Panc1 (cell line): ENCODE measurements at regions not wholly inside any gene's neighbourhood (a gene's known extent, or its start where the extent isn't known, plus 50 kb on each side); places are given as distances from the start of the nearest gene placed in this dataset.

Experiments
- ATAC-seq: fragments of 200-7000 bp; cut with Tn5 transposase; 2 replicates; pipeline ENCODE4 v1.9.1; 2020; ENCODE audit warnings: mild to moderate bottlenecking, moderate library complexity
- BruUV-seq: library from RNA; stranded (reverse); fragments of 400-500 nt; replicated peaks from 2 replicates; lab custom pipeline; 2021; lab: Mats Ljungman, UMichigan
- CTCF ChIA-PET: fragments of 300-600 bp; sonication (Branson Sonifier 250); formaldehyde crosslinking; loops from one replicate; lab custom pipeline; 2022; ENCODE audit warnings: antibody characterized with exemption; lab: Charles Lee
- POLR2A ChIA-PET: fragments of 300-600 bp; sonication (Branson Sonifier 250); formaldehyde crosslinking; loops from one replicate; lab custom pipeline; 2022; ENCODE audit warnings: antibody characterized with exemption; lab: Charles Lee
- DNase-seq: peaks from one replicate; pipeline ENCODE4 v3.0.0-alpha.2; 2010; ENCODE audit warnings: low read depth, low spot score
- H3K27ac ChIP-seq: 2 replicates; pipeline ENCODE4 v1.5.1; 2011; ENCODE audit warnings: mild to moderate bottlenecking, low read length, inconsistent platforms
- H3K27me3 ChIP-seq: fragments of 200-500 bp; sonication (Bioruptor generic); 2 replicates; pipeline ENCODE4 v1.6.0; 2014; ENCODE audit warnings: low read length, inconsistent platforms; ENCODE audit not compliant: control insufficient read depth, insufficient read depth
- H3K36me3 ChIP-seq: fragments of 200-500 bp; sonication (Bioruptor generic); 2 replicates; pipeline ENCODE4 v1.5.1; 2014; ENCODE audit warnings: inconsistent platforms, mild to moderate bottlenecking, low read length, moderate library complexity; ENCODE audit not compliant: control insufficient read depth, insufficient read depth
- H3K4me1 ChIP-seq: 2 replicates; pipeline ENCODE4 v1.5.1; 2011; ENCODE audit warnings: inconsistent platforms, mild to moderate bottlenecking, low read length, moderate library complexity; ENCODE audit not compliant: control insufficient read depth, insufficient read depth
- H3K4me3 ChIP-seq, 2 experiments: 2 replicates each; pipeline ENCODE4 v1.5.1; 2011 to 2012; ENCODE audit warnings: low read depth in 2 of 2, low read length in 2 of 2, mild to moderate bottlenecking in 2 of 2, inconsistent platforms in 1 of 2, moderate library complexity in 1 of 2
- H3K9me3 ChIP-seq: fragments of 200-500 bp; sonication (Bioruptor generic); 2 replicates; pipeline ENCODE4 v1.5.1; 2014; ENCODE audit warnings: low read depth, mild to moderate bottlenecking, inconsistent platforms, low read length, moderate library complexity; ENCODE audit not compliant: control insufficient read depth, insufficient read depth
- CTCF ChIP-seq: fragments of 450-650 bp; IDR thresholded peaks from 2 replicates; pipeline ENCODE4 v1.5.1; 2017; ENCODE audit warnings: mild to moderate bottlenecking
- POLR2AphosphoS5 ChIP-seq: IDR thresholded peaks from 2 replicates; pipeline ENCODE4 v1.6.1; 2012; ENCODE audit warnings: mild to moderate bottlenecking, low read depth, low read length, moderate library complexity
- REST ChIP-seq, 2 experiments: IDR thresholded peaks; 2 replicates each; pipeline ENCODE4 v1.6.1; 2011 to 2012; ENCODE audit warnings: low read depth in 2 of 2, control low read depth in 1 of 2, low read length in 1 of 2, mild to moderate bottlenecking in 1 of 2, moderate library complexity in 1 of 2; ENCODE audit not compliant: insufficient read depth in 1 of 2
- SIN3A ChIP-seq: IDR thresholded peaks from 2 replicates; pipeline ENCODE4 v1.6.1; 2012; ENCODE audit warnings: low read depth, mild to moderate bottlenecking, low read length, moderate library complexity, borderline replicate concordance; ENCODE audit not compliant: insufficient read depth
- TCF7L2 ChIP-seq: IDR thresholded peaks from 2 replicates; pipeline ENCODE4 v1.6.1; 2011; ENCODE audit warnings: mild to moderate bottlenecking, low read depth, low read length, inconsistent platforms
- in situ Hi-C: cut with HindIII; loops from 2 replicates; pipeline ENCODE4 v1.10.0; 2016; ENCODE audit warnings: low sequenced_read_pairs, low pct_unique_long_range_greater_than_20kb
- intact Hi-C: fragments of 100-400 bp; cut with micrococcal nuclease; formaldehyde crosslinking; loops from one replicate; pipeline ENCODE4 v1.10.0; 2022; ENCODE audit not compliant: unreplicated experiment

- ATAC-seq, result no peak
- BruUV-seq, result no TSS peak
- POLR2A ChIA-PET, result no interaction called here
Observed at GRCh38 chr1:163263818-163264655, 57.7 kb upstream of the NUF2 start.

GRCh38 chr1:163265547-163265946 lies 56.2 kb upstream of the NUF2 start:
- H3K27me3 ChIP-seq, result no peaks in the 10 kb centered on the region
- TF ChIP-seq TCF7L2 (no peak), POLR2AphosphoS5 (no peak)
- no peak overlapping the region for H3K4me3 ChIP-seq
- no peak for ATAC-seq
- H3K27ac ChIP-seq, result no peak overlapping the region
- H3K9me3 ChIP-seq, result no peaks in the 10 kb centered on the region
- no peaks in the 10 kb centered on the region for H3K4me1 ChIP-seq
- ChIA-PET CTCF (no interaction called here), POLR2A (no interaction called here)
- in situ Hi-C loops, result no loop called here
- DNase-seq, result no peak
- no peaks in the 10 kb centered on the region for H3K36me3 ChIP-seq
- intact Hi-C loops, result no loop called here
- BruUV-seq, result no TSS peak

More at GRCh38 chr1:163263818-163264655, 57.7 kb upstream of the NUF2 start:
- H3K9me3 ChIP-seq, result no peaks in the 10 kb centered on the region
- H3K4me3 ChIP-seq, result no peak overlapping the region
- no peaks in the 10 kb centered on the region for H3K4me1 ChIP-seq
- CTCF ChIA-PET, result interaction anchor here (0.6 kb wide), 1 partner anchor 193 kb away, joined by 3 read pairs; no protein-coding TSS in a partner anchor
- in situ Hi-C loops (no loop called here), intact Hi-C loops (no loop called here)
- DNase-seq, result no peak
- H3K36me3 ChIP-seq, result no peaks in the 10 kb centered on the region
- no peak overlapping the region for H3K27ac ChIP-seq
- TF ChIP-seq SIN3A (no peak), POLR2AphosphoS5 (no peak), REST (IDR thresholded peaks at IDR 0.05; ENCODE audit: insufficient read depth in 1 of 2, low read depth in 2 of 2, low read length in 1 of 2) (no peak), TCF7L2 (no peak), CTCF (no peak)
- no peaks in the 10 kb centered on the region for H3K27me3 ChIP-seq

GRCh38 chr1:163267962-163268361 lies 53.8 kb upstream of the NUF2 start:
- no peak overlapping the region for H3K4me3 ChIP-seq
- ChIA-PET CTCF (no interaction called here), POLR2A (no interaction called here)
- ATAC-seq (no peak), DNase-seq (no peak)
- H3K9me3 ChIP-seq, result no peaks in the 10 kb centered on the region
- intact Hi-C loops (no loop called here), in situ Hi-C loops (no loop called here)
- H3K27me3 ChIP-seq, result no peaks in the 10 kb centered on the region
- no peaks in the 10 kb centered on the region for H3K36me3 ChIP-seq
- no peak for TF ChIP-seq CTCF
- no peak for TF ChIP-seq SIN3A
- no peak for TF ChIP-seq REST (IDR thresholded peaks at IDR 0.05; ENCODE audit: insufficient read depth in 1 of 2, low read depth in 2 of 2, low read length in 1 of 2)
- TF ChIP-seq POLR2AphosphoS5, result no peak
- no peak for TF ChIP-seq TCF7L2
- BruUV-seq, result no TSS peak
- no peaks in the 10 kb centered on the region for H3K4me1 ChIP-seq
- no peak overlapping the region for H3K27ac ChIP-seq
